Suppressor macrophage (primary cell): ENCODE measurements at regions not wholly inside any gene's neighbourhood (a gene's known extent, or its start where the extent isn't known, plus 50 kb on each side); places are given as distances from the start of the nearest gene placed in this dataset.
"Not testable (repeated sequence)": the region's sequence is repeated elsewhere in the genome, so short reads cannot be mapped to it uniquely, and the experiment has no call there.

Experiments
- DNase-seq, 4 experiments: peaks; one replicate each; pipeline ENCODE4 v3.0.0-alpha.2; 2020 to 2022

- no peak for DNase-seq
These were observed 108.5 kb upstream of the ALX4 start for GRCh38 chr11:44418456-44418830.

- DNase-seq, result no peak
These were observed 111.2 kb upstream of the ALX4 start for GRCh38 chr11:44421090-44421675.

- no peak for DNase-seq
These were observed 113.3 kb upstream of the ALX4 start for GRCh38 chr11:44423289-44423688.

GRCh38 chr11:44424841-44425240 lies 114.9 kb upstream of the ALX4 start:
- no peak for DNase-seq

GRCh38 chr11:44426119-44426518 lies 116.2 kb upstream of the ALX4 start:
- DNase-seq, result no peak

- DNase-seq, result no peak
These were observed 117.0 kb upstream of the ALX4 start for GRCh38 chr11:44426958-44427357.

DNA sequence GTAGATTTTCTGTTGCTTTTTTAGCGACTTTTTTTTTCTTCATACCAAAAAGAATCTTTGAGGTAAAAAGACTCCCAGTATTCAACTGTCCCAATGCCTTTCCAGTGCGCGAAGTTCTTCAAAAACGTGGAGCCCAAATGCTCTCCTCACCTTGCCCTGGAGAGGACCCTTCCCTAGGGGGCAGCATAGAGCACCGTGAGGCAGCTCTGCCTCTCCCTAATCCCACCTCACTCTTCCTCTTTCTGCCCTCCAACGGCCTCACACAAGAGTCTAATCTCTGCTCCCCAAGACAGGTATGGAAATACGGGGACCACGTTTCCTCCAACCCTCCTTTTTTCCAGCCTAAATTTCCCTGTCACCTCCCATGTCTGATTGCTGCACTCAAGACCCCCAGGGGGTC lies 117.5 kb upstream of the ALX4 start:
- DNase-seq, result peak; percentile 8 to 45 (median 18)

DNA sequence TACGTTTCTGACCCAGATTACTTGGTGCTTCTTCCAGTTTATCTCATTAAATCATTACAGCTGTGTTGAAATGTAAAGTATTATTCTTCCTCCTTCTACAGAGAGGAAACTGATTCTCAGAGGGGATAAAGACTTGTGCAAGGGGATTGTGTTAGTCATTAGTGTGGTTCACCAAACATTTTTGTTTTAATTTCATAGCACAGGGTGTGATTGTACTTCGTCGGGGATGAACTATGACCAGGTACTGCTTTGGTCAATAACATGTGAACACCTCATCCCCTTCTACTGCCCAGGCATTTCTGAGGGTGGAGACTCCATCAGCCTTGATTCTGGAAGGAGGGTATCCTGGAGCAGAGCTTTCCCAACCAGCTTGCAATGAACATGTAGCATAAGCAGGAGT lies 120.2 kb upstream of the ALX4 start:
- no peak for DNase-seq

GRCh38 chr11:44434191-44434590 lies 124.3 kb upstream of the ALX4 start:
- DNase-seq, result no peak

- DNase-seq, result no peak
These were observed 127.2 kb upstream of the ALX4 start for GRCh38 chr11:44437122-44437521.

- DNase-seq, result not testable (repeated sequence)
These were observed 122.4 kb upstream of the CD82 start for GRCh38 chr11:44442893-44443673.

GRCh38 chr11:44443836-44444769 lies 121.4 kb upstream of the CD82 start:
- DNase-seq, result no peak

GRCh38 chr11:44444770-44445321 lies 120.6 kb upstream of the CD82 start:
- DNase-seq, result no peak

- no peak for DNase-seq
These were observed 119.7 kb upstream of the CD82 start for GRCh38 chr11:44445500-44446365.

GRCh38 chr11:44446366-44446762 lies 119.1 kb upstream of the CD82 start:
- DNase-seq, result no peak

- no peak for DNase-seq
These were observed 118.3 kb upstream of the CD82 start for GRCh38 chr11:44446996-44447771.

GRCh38 chr11:44450295-44450932 lies 115.0 kb upstream of the CD82 start:
- no peak for DNase-seq

DNA sequence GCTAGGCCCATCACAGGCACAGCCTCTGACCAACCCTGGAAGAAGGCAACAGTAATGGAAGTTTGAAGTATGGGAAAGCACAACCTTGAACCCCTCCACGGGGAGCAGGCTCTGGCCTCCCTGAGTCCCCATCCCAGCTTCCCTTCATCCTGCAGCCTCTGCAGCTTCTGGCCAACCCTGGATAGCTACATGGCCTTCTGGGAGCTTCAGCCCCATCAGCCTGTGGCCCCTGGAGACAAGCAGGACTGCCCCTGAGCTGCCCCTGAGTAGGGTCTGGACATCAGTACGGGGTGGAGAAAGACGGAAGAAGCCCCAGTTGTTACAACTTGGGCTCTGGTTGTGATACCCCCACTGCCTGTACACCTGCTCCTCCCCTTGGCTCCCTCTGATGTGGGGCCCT lies 113.8 kb upstream of the CD82 start:
- DNase-seq, result no peak

DNA sequence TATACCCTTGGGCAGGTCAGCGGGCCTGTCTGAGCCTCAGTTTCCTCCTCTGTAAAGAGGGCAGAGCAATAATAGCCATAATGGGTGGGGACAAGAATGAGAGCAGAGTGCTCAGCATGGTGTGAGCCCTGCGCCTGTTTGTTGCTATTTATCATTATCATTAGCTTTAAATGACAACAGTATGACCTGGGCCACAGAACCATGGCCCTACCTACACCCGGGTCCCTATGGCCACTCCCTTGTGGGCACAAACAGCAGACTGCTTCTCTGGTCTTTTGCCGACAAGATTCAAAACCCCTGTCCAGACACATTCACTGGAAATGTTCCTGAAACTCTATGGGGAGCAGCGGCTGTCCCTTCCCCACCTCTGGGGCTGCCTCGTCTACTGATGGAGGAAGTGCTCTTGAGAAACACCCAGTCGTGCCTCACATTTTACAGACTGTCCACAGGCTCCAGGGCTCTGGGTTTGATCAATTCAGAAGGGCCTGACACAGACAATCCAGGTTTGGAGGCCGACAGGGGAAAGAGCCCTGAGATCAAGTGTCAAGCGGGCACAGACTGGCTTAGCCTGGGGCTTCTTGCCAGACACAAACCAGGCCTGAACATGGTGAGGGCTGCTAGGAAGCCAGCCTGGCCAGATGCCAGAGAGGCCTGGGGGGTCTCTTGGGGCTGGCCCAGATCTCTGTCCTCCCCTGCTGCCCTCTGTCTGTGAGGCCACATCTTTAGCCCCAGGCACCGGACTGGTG lies 112.5 kb upstream of the CD82 start:
- no peak for DNase-seq

GRCh38 chr11:44453871-44454270 lies 111.6 kb upstream of the CD82 start:
- no peak for DNase-seq
